PC-3 (cell line): ENCODE measurements at regions not wholly inside any gene's neighbourhood (a gene's known extent, or its start where the extent isn't known, plus 50 kb on each side); places are given as distances from the start of the nearest gene placed in this dataset.

Experiments
- ATAC-seq: fragments of 200-7000 bp; cut with Tn5 transposase; 2 replicates; pipeline ENCODE4 v1.9.1; 2020; ENCODE audit warnings: mild to moderate bottlenecking, moderate library complexity
- BruUV-seq: library from RNA; stranded (reverse); fragments of 400-500 nt; replicated peaks from 2 replicates; lab custom pipeline; 2021; lab: Mats Ljungman, UMichigan
- CTCF ChIA-PET: fragments of 300-600 bp; sonication (Branson Sonifier 250); formaldehyde crosslinking; loops from one replicate; lab custom pipeline; 2022; ENCODE audit warnings: antibody characterized with exemption; lab: Charles Lee
- POLR2A ChIA-PET: fragments of 300-600 bp; sonication (Branson Sonifier 250); formaldehyde crosslinking; loops from one replicate; lab custom pipeline; 2022; ENCODE audit warnings: antibody characterized with exemption; ENCODE audit not compliant: unreplicated experiment; lab: Charles Lee
- DNase-seq: peaks from one replicate; pipeline ENCODE4 v3.0.0-alpha.2; 2015
- H2AFZ ChIP-seq: fragments of 300-600 bp; sonication (generic); 2 replicates; pipeline ENCODE4 v1.6.0; 2016; ENCODE audit warnings: antibody characterized with exemption, low read length
- H3F3A ChIP-seq: fragments of 300-600 bp; sonication (generic); one replicate; pipeline ENCODE4 v1.6.0; 2017; ENCODE audit warnings: antibody characterized with exemption, low read length, control low read depth, mild to moderate bottlenecking; ENCODE audit not compliant: unreplicated experiment
- H3K27ac ChIP-seq: fragments of 300-600 bp; sonication (generic); 2 replicates; pipeline ENCODE4 v1.5.1; 2016; ENCODE audit warnings: mild to moderate bottlenecking, low read length
- H3K27me3 ChIP-seq: fragments of 300-600 bp; sonication (generic); 2 replicates; pipeline ENCODE4 v1.6.1; 2016; ENCODE audit warnings: low read length, mixed read lengths
- H3K36me3 ChIP-seq: fragments of 300-600 bp; sonication (generic); 2 replicates; pipeline ENCODE4 v1.6.1; 2016; ENCODE audit warnings: low read depth, mixed run types, low read length, mixed read lengths
- H3K4me1 ChIP-seq: fragments of 300-600 bp; sonication (generic); 2 replicates; pipeline ENCODE4 v1.5.1; 2016; ENCODE audit warnings: low read length; ENCODE audit not compliant: insufficient read depth
- H3K4me2 ChIP-seq: fragments of 300-600 bp; sonication (generic); 2 replicates; pipeline ENCODE4 v1.6.0; 2016; ENCODE audit warnings: low read length
- H3K4me3 ChIP-seq: fragments of 300-600 bp; sonication (generic); 2 replicates; pipeline ENCODE4 v1.5.1; 2016; ENCODE audit warnings: mild to moderate bottlenecking, low read length, mixed read lengths
- H3K79me2 ChIP-seq: fragments of 300-600 bp; sonication (generic); 2 replicates; pipeline ENCODE4 v1.6.1; 2017; ENCODE audit warnings: low read length, mixed read lengths
- H3K9ac ChIP-seq: fragments of 300-600 bp; sonication (generic); 2 replicates; pipeline ENCODE4 v1.6.0; 2016; ENCODE audit warnings: mild to moderate bottlenecking, low read length
- H3K9me2 ChIP-seq: fragments of 300-600 bp; sonication (generic); replicated peaks from 2 replicates; pipeline ENCODE4 v1.6.1; 2016; ENCODE audit warnings: mixed run types, low read length, mixed read lengths
- H3K9me3 ChIP-seq: fragments of 300-600 bp; sonication (generic); 2 replicates; pipeline ENCODE4 v1.6.1; 2016; ENCODE audit warnings: low read length, mixed read lengths
- H4K20me1 ChIP-seq: fragments of 300-600 bp; sonication (generic); 2 replicates; pipeline ENCODE4 v1.6.1; 2016; ENCODE audit warnings: low read length, mixed read lengths
- CTCF ChIP-seq: fragments of 300-600 bp; sonication (generic); conservative IDR thresholded peaks from 2 replicates; pipeline ENCODE4 v1.5.1; 2017; ENCODE audit warnings: antibody characterized with exemption, low read depth, mild to moderate bottlenecking, low read length
- EZH2 ChIP-seq: fragments of 300-600 bp; sonication (generic); IDR thresholded peaks from one replicate; pipeline ENCODE4 v1.6.1; 2017; ENCODE audit warnings: antibody characterized with exemption, mild to moderate bottlenecking, low read length; ENCODE audit not compliant: unreplicated experiment
- EZH2phosphoT487 ChIP-seq: fragments of 300-600 bp; sonication (generic); IDR thresholded peaks from 2 replicates; pipeline ENCODE4 v1.6.1; 2018; ENCODE audit warnings: mild to moderate bottlenecking, antibody characterized with exemption, low read length, borderline replicate concordance
- intact Hi-C: fragments of 100-400 bp; cut with micrococcal nuclease; formaldehyde crosslinking; loops from 2 replicates; pipeline ENCODE4 v1.9.0; 2023

- intact Hi-C loops, result no loop called here
- TF ChIP-seq CTCF (no peak), EZH2 (no peak), EZH2phosphoT487 (no peak)
- H3K4me3 ChIP-seq, result no peak overlapping the region
- DNase-seq, result no peak
- no peaks in the 10 kb centered on the region for H3K4me1 ChIP-seq
- H3K79me2 ChIP-seq, result no peaks in the 10 kb centered on the region
- no peaks in the 10 kb centered on the region for H3F3A ChIP-seq
- H3K9me3 ChIP-seq, result no peaks in the 10 kb centered on the region
- no peaks in the 10 kb centered on the region; the same call in 1 of the 2 replicates for H3K27me3 ChIP-seq
- ChIA-PET POLR2A (no interaction called here), CTCF (no interaction called here)
- no peak overlapping the region for H2AFZ ChIP-seq
- BruUV-seq, result no TSS peak
- no peak overlapping the region for H3K27ac ChIP-seq
- no peak overlapping the region for H3K9ac ChIP-seq
- no peak for ATAC-seq
- no peaks in the 10 kb centered on the region for H4K20me1 ChIP-seq
- no peak overlapping the region for H3K4me2 ChIP-seq
- no peaks in the 10 kb centered on the region for H3K36me3 ChIP-seq
- H3K9me2 ChIP-seq, result no peaks in the 10 kb centered on the region
Observed at GRCh38 chr9:7369384-7369821, 430.2 kb downstream of the DMAC1 start.

- TF ChIP-seq EZH2 (no peak), EZH2phosphoT487 (no peak)
- CTCF ChIA-PET, result no interaction called here
- Histone ChIP-seq H3K27me3 (no peaks in the 10 kb centered on the region; the same call in 1 of the 2 replicates), H3K4me1 (no peaks in the 10 kb centered on the region), H3K9me3 (no peaks in the 10 kb centered on the region), H3K4me3 (no peak overlapping the region), H3K9ac (no peak overlapping the region), H3K9me2 (no peaks in the 10 kb centered on the region), H3K79me2 (no peaks in the 10 kb centered on the region), H2AFZ (no peak overlapping the region), H3K36me3 (no peaks in the 10 kb centered on the region), H4K20me1 (no peaks in the 10 kb centered on the region), H3K4me2 (no peak overlapping the region), H3F3A (no peaks in the 10 kb centered on the region), H3K27ac (no peak overlapping the region)
- ATAC-seq (no peak), DNase-seq (no peak)
- intact Hi-C loops, result no loop called here
- BruUV-seq, result no TSS peak
- POLR2A ChIA-PET, result no interaction called here
Observed at GRCh38 chr9:7368410-7369292, 430.9 kb downstream of the DMAC1 start.

GRCh38 chr9:7367726-7368125 is 431.9 kb downstream of the DMAC1 start:
- H4K20me1 ChIP-seq, result no peaks in the 10 kb centered on the region
- no peak overlapping the region for H3K9ac ChIP-seq
- no peak overlapping the region for H3K4me3 ChIP-seq
- H3F3A ChIP-seq, result no peaks in the 10 kb centered on the region
- no peaks in the 10 kb centered on the region for H3K36me3 ChIP-seq
- H3K9me3 ChIP-seq, result no peaks in the 10 kb centered on the region
- DNase-seq, result no peak
- H3K27ac ChIP-seq, result no peak overlapping the region
- H2AFZ ChIP-seq, result no peak overlapping the region
- no peaks in the 10 kb centered on the region for H3K79me2 ChIP-seq
- POLR2A ChIA-PET, result no interaction called here
- TF ChIP-seq CTCF (no peak), EZH2phosphoT487 (no peak), EZH2 (no peak)
- BruUV-seq, result no TSS peak
- H3K4me1 ChIP-seq, result no peaks in the 10 kb centered on the region
- CTCF ChIA-PET, result no interaction called here
- no peaks in the 10 kb centered on the region; the same call in 1 of the 2 replicates for H3K27me3 ChIP-seq
- no peak for ATAC-seq
- intact Hi-C loops, result no loop called here
- H3K9me2 ChIP-seq, result no peaks in the 10 kb centered on the region
- H3K4me2 ChIP-seq, result no peak overlapping the region
